Panc1 (cell line): ENCODE measurements at regions not wholly inside any gene's neighbourhood (a gene's known extent, or its start where the extent isn't known, plus 50 kb on each side); places are given as distances from the start of the nearest gene placed in this dataset.

Experiments used
- ATAC-seq: fragments of 200-7000 bp; cut with Tn5 transposase; 2 replicates; pipeline ENCODE4 v1.9.1; 2020; ENCODE audit warnings: mild to moderate bottlenecking, moderate library complexity
- BruUV-seq: library from RNA; stranded (reverse); fragments of 400-500 nt; replicated peaks from 2 replicates; lab custom pipeline; 2021; lab: Mats Ljungman, UMichigan
- CTCF ChIA-PET: fragments of 300-600 bp; sonication (Branson Sonifier 250); formaldehyde crosslinking; loops from one replicate; lab custom pipeline; 2022; ENCODE audit warnings: antibody characterized with exemption; lab: Charles Lee
- POLR2A ChIA-PET: fragments of 300-600 bp; sonication (Branson Sonifier 250); formaldehyde crosslinking; loops from one replicate; lab custom pipeline; 2022; ENCODE audit warnings: antibody characterized with exemption; lab: Charles Lee
- DNase-seq: peaks from one replicate; pipeline ENCODE4 v3.0.0-alpha.2; 2010; ENCODE audit warnings: low read depth, low spot score
- H3K27ac ChIP-seq: 2 replicates; pipeline ENCODE4 v1.5.1; 2011; ENCODE audit warnings: mild to moderate bottlenecking, low read length, inconsistent platforms
- H3K27me3 ChIP-seq: fragments of 200-500 bp; sonication (Bioruptor generic); 2 replicates; pipeline ENCODE4 v1.6.0; 2014; ENCODE audit warnings: low read length, inconsistent platforms; ENCODE audit not compliant: control insufficient read depth, insufficient read depth
- H3K36me3 ChIP-seq: fragments of 200-500 bp; sonication (Bioruptor generic); 2 replicates; pipeline ENCODE4 v1.5.1; 2014; ENCODE audit warnings: inconsistent platforms, mild to moderate bottlenecking, low read length, moderate library complexity; ENCODE audit not compliant: control insufficient read depth, insufficient read depth
- H3K4me1 ChIP-seq: 2 replicates; pipeline ENCODE4 v1.5.1; 2011; ENCODE audit warnings: inconsistent platforms, mild to moderate bottlenecking, low read length, moderate library complexity; ENCODE audit not compliant: control insufficient read depth, insufficient read depth
- H3K4me3 ChIP-seq, 2 experiments: 2 replicates each; pipeline ENCODE4 v1.5.1; 2011 to 2012; ENCODE audit warnings: low read depth in 2 of 2, low read length in 2 of 2, mild to moderate bottlenecking in 2 of 2, inconsistent platforms in 1 of 2, moderate library complexity in 1 of 2
- H3K9me3 ChIP-seq: fragments of 200-500 bp; sonication (Bioruptor generic); 2 replicates; pipeline ENCODE4 v1.5.1; 2014; ENCODE audit warnings: low read depth, mild to moderate bottlenecking, inconsistent platforms, low read length, moderate library complexity; ENCODE audit not compliant: control insufficient read depth, insufficient read depth
- CTCF ChIP-seq: fragments of 450-650 bp; IDR thresholded peaks from 2 replicates; pipeline ENCODE4 v1.5.1; 2017; ENCODE audit warnings: mild to moderate bottlenecking
- POLR2AphosphoS5 ChIP-seq: IDR thresholded peaks from 2 replicates; pipeline ENCODE4 v1.6.1; 2012; ENCODE audit warnings: mild to moderate bottlenecking, low read depth, low read length, moderate library complexity
- REST ChIP-seq, 2 experiments: IDR thresholded peaks; 2 replicates each; pipeline ENCODE4 v1.6.1; 2011 to 2012; ENCODE audit warnings: low read depth in 2 of 2, control low read depth in 1 of 2, low read length in 1 of 2, mild to moderate bottlenecking in 1 of 2, moderate library complexity in 1 of 2; ENCODE audit not compliant: insufficient read depth in 1 of 2
- SIN3A ChIP-seq: IDR thresholded peaks from 2 replicates; pipeline ENCODE4 v1.6.1; 2012; ENCODE audit warnings: low read depth, mild to moderate bottlenecking, low read length, moderate library complexity, borderline replicate concordance; ENCODE audit not compliant: insufficient read depth
- TCF7L2 ChIP-seq: IDR thresholded peaks from 2 replicates; pipeline ENCODE4 v1.6.1; 2011; ENCODE audit warnings: mild to moderate bottlenecking, low read depth, low read length, inconsistent platforms
- in situ Hi-C: cut with HindIII; loops from 2 replicates; pipeline ENCODE4 v1.10.0; 2016; ENCODE audit warnings: low sequenced_read_pairs, low pct_unique_long_range_greater_than_20kb
- intact Hi-C: fragments of 100-400 bp; cut with micrococcal nuclease; formaldehyde crosslinking; loops from one replicate; pipeline ENCODE4 v1.10.0; 2022; ENCODE audit not compliant: unreplicated experiment

GRCh38 chr1:38396606-38397005, 350.0 kb upstream of the POU3F1 start:
- TF ChIP-seq POLR2AphosphoS5 (no peak), SIN3A (no peak), CTCF (no peak), TCF7L2 (no peak), REST (IDR thresholded peaks at IDR 0.05; ENCODE audit: insufficient read depth in 1 of 2, low read depth in 2 of 2, low read length in 1 of 2) (no peak)
- intact Hi-C loops, result no loop called here
- Histone ChIP-seq H3K27me3 (peaks cover 11% of the 10 kb centered on the region), H3K9me3 (0 out of 2 replicates have a peak, but pooled peaks cover 3% of the 10 kb centered on the region), H3K36me3 (no peaks in the 10 kb centered on the region), H3K4me1 (no peaks in the 10 kb centered on the region), H3K4me3 (no peak overlapping the region), H3K27ac (no peak overlapping the region)
- DNase-seq (no peak), ATAC-seq (no peak)
- ChIA-PET POLR2A (no interaction called here), CTCF (no interaction called here)
- no TSS peak for BruUV-seq
- in situ Hi-C loops, result no loop called here

GRCh38 chr1:38394303-38394702, 347.7 kb upstream of the POU3F1 start:
- CTCF ChIA-PET, result interaction anchor here (0.5 kb wide), 1 partner anchor 289 kb away, joined by 3 read pairs; no protein-coding TSS in a partner anchor
- in situ Hi-C loops, result no loop called here

More at GRCh38 chr1:38394303-38394702, 347.7 kb upstream of the POU3F1 start:
- no peak for DNase-seq
- Histone ChIP-seq H3K36me3 (no peaks in the 10 kb centered on the region), H3K9me3 (0 out of 2 replicates have a peak, but pooled peaks cover 3% of the 10 kb centered on the region), H3K27ac (no peak overlapping the region), H3K27me3 (peaks cover 11% of the 10 kb centered on the region), H3K4me3 (no peak overlapping the region), H3K4me1 (no peaks in the 10 kb centered on the region)
- BruUV-seq, result no TSS peak
- no peak for ATAC-seq
- intact Hi-C loops, result no loop called here
- POLR2A ChIA-PET, result no interaction called here
- no peak for TF ChIP-seq TCF7L2
- TF ChIP-seq SIN3A, result no peak
- TF ChIP-seq POLR2AphosphoS5, result no peak
- no peak for TF ChIP-seq REST (IDR thresholded peaks at IDR 0.05; ENCODE audit: insufficient read depth in 1 of 2, low read depth in 2 of 2, low read length in 1 of 2)
- TF ChIP-seq CTCF, result no peak
